Endothelial cell of umbilical vein (primary cell): ENCODE measurements at regions not wholly inside any gene's neighbourhood (a gene's known extent, or its start where the extent isn't known, plus 50 kb on each side); places are given as distances from the start of the nearest gene placed in this dataset.
"Not testable (repeated sequence)": the region's sequence is repeated elsewhere in the genome, so short reads cannot be mapped to it uniquely, and the experiment has no call there.

Experiments
- BruUV-seq: library from RNA; stranded (reverse); fragments of 400-500 nt; replicated peaks from 2 replicates; lab custom pipeline; 2021; lab: Mats Ljungman, UMichigan
- CTCF ChIA-PET: fragments of 300-600, 350-600 bp; sonication (Branson Sonifier 250); formaldehyde crosslinking; loops from one replicate; lab custom pipeline; 2021; ENCODE audit warnings: antibody characterized with exemption, inconsistent platforms; lab: Charles Lee
- POLR2A ChIA-PET: fragments of 300-600, 350-600 bp; sonication (Branson Sonifier 250); formaldehyde crosslinking; loops from one replicate; lab custom pipeline; 2021; ENCODE audit warnings: antibody characterized with exemption, inconsistent platforms; lab: Charles Lee
- DNase-seq: peaks from one replicate; pipeline ENCODE4 v3.0.0-alpha.2; 2011; ENCODE audit warnings: low read depth, low spot score
- FAIRE-seq: peaks from 2 replicates; lab custom pipeline; 2011; peaks lifted over from hg19 to GRCh38; lab: Jason Lieb, UNC
- H2AFZ ChIP-seq: 2 replicates; pipeline ENCODE4 v1.6.0; 2012; ENCODE audit warnings: low read depth, low read length, control low read depth, inconsistent platforms
- H3K27ac ChIP-seq: 2 replicates; pipeline ENCODE4 v1.5.1; 2011; ENCODE audit warnings: low read depth, mild to moderate bottlenecking, control low read depth, low read length, moderate library complexity; ENCODE audit not compliant: insufficient read depth
- H3K27me3 ChIP-seq, 2 experiments: 2 replicates each; pipeline versions ENCODE4 v1.6.0 to v1.6.1; 2011; ENCODE audit warnings: low read length in 2 of 2, mixed read lengths in 1 of 2; ENCODE audit not compliant: control insufficient read depth in 2 of 2, insufficient read depth in 2 of 2
- H3K36me3 ChIP-seq, 2 experiments: 2 replicates in 1 of 2; 3 replicates in 1 of 2; pipeline ENCODE4 v1.5.1; 2011; ENCODE audit warnings: low read length in 2 of 2, mild to moderate bottlenecking in 1 of 2, moderate library complexity in 1 of 2; ENCODE audit not compliant: control insufficient read depth in 2 of 2, insufficient read depth in 2 of 2; ENCODE audit errors: extremely low read depth in 1 of 2
- H3K4me1 ChIP-seq: 3 replicates; pipeline ENCODE4 v1.5.1; 2011; ENCODE audit warnings: mild to moderate bottlenecking, low read length; ENCODE audit not compliant: control insufficient read depth, insufficient read depth; ENCODE audit errors: extremely low read depth
- H3K4me2 ChIP-seq: 2 replicates; pipeline ENCODE4 v1.6.1; 2011; ENCODE audit warnings: low read length, control low read depth, mixed read lengths; ENCODE audit not compliant: insufficient read depth
- H3K4me3 ChIP-seq, 3 experiments: fragments of 200-600 bp in 1 of 3; sonication (generic), shearing (Covaris generic) in 1 of 3; replicated peaks in 1 of 3; 2 replicates each; pipeline ENCODE4 v1.5.1; 2011 to 2016; ENCODE audit warnings: control low read depth in 3 of 3, low read length in 3 of 3, mild to moderate bottlenecking in 2 of 3, inconsistent platforms in 1 of 3, low read depth in 1 of 3, moderate library complexity in 1 of 3; ENCODE audit not compliant: insufficient read depth in 1 of 3
- H3K79me2 ChIP-seq: 2 replicates; pipeline ENCODE4 v1.6.0; 2012; ENCODE audit warnings: low read length, inconsistent platforms; ENCODE audit not compliant: control insufficient read depth, insufficient read depth
- H3K9ac ChIP-seq: replicated peaks from 2 replicates; pipeline ENCODE3; 2011; ENCODE audit warnings: low read length, control low read depth; ENCODE audit not compliant: insufficient read depth; ENCODE audit errors: extremely low read depth
- H3K9me1 ChIP-seq: replicated peaks from 3 replicates; pipeline ENCODE4 v1.6.0; 2011; ENCODE audit warnings: mild to moderate bottlenecking, low read length; ENCODE audit not compliant: control insufficient read depth, insufficient read depth; ENCODE audit errors: extremely low read depth
- H3K9me3 ChIP-seq: replicated peaks from 2 replicates; pipeline ENCODE4 v1.5.1; 2012; ENCODE audit warnings: low read length, inconsistent platforms; ENCODE audit not compliant: control insufficient read depth, insufficient read depth
- H4K20me1 ChIP-seq: replicated peaks from 2 replicates; pipeline ENCODE3; 2011; ENCODE audit warnings: mild to moderate bottlenecking, low read length; ENCODE audit not compliant: control insufficient read depth, insufficient read depth; ENCODE audit errors: extremely low read depth
- FOS ChIP-seq: IDR thresholded peaks from 2 replicates; pipeline ENCODE4 v1.6.1; 2011; ENCODE audit warnings: mild to moderate bottlenecking, low read length, moderate library complexity, borderline replicate concordance; ENCODE audit not compliant: insufficient read depth
- GATA2 ChIP-seq: IDR thresholded peaks from 2 replicates; pipeline ENCODE4 v1.7.0; 2011; ENCODE audit warnings: low read depth, mild to moderate bottlenecking, moderate library complexity, mixed read lengths, low read length; ENCODE audit not compliant: insufficient read length, insufficient read depth
- JUN ChIP-seq: IDR thresholded peaks from 2 replicates; pipeline ENCODE4 v1.6.1; 2011; ENCODE audit warnings: borderline replicate concordance, low read depth; ENCODE audit not compliant: insufficient read length, insufficient read depth
- POLR2AphosphoS5 ChIP-seq: IDR thresholded peaks from 2 replicates; pipeline ENCODE4 v1.6.1; 2012; ENCODE audit warnings: low read depth, mild to moderate bottlenecking, control low read depth, low read length, moderate library complexity; ENCODE audit not compliant: insufficient read depth
- dilution Hi-C: fragments of 300-500 bp; cut with MboI; formaldehyde crosslinking; loops from one replicate; pipeline ENCODE4 v1.15.0; 2019; ENCODE audit warnings: low sequenced_read_pairs; ENCODE audit not compliant: extremely low pct_ligation_motif_present
- intact Hi-C: fragments of 100-400 bp; cut with micrococcal nuclease; formaldehyde crosslinking; loops from one replicate; pipeline ENCODE4 v1.10.0; 2022
- TF ChIP-seq, protein P1 (sequence below): IDR thresholded peaks from 2 replicates; pipeline ENCODE4 v1.6.1; 2011; ENCODE audit not compliant: insufficient read depth, insufficient read length

DNA sequence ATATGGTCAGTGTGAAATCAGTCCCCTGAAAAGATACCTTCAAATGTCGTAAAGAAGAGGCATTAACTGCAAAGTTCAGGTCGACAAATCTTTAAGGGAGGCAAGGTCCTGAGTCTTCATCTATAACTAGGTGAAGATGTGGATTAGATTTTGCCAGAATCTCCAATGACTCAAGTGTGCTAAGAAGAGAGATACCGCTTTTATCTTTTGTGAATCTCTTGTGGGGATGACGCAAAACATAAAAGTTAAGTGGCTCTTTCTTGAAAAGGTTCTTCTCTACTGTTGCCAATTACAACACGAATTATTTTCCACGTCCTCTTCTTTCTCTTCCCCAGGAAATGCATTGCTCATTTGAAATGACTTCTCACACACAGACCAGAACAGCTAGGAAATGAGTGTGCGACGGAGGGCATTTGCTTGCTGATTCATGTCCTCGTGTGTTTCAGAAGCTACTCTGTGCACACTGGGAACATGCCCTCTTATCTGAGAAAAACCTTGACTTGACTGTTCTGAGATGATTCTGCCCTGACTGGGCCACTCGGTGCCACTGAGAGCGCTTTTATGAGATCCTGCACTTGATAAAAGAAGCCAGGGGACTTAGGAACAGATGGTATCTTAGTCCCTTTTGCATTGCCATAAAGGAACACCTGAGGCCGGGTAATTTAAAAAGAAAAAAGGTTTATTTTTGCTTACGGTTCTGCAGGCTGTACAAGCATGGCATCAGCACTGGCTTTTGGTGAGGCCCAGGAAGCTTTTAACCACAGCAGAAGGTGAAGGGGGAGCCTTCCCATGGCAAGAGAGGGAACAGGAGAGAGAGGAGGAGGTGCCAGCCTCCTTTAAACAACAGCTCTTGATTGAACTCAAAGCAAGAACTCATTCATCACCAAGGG, 169.5 kb upstream of the PFKP start:
- Histone ChIP-seq H3K27ac (peak overlapping the region; percentile 81), H3K79me2 (no peaks in the 10 kb centered on the region), H3K27me3 (no peaks in the 10 kb centered on the region), H3K4me2 (peak overlapping the region; percentile 26), H3K9me3 (no peaks in the 10 kb centered on the region), H3K9me1 (no peaks in the 10 kb centered on the region), H3K4me3 (no peak overlapping the region), H4K20me1 (no peaks in the 10 kb centered on the region), H3K4me1 (peaks cover 15% of the 10 kb centered on the region), H2AFZ (peak overlapping the region; percentile 50), H3K9ac (peak overlapping the region; percentile 14), H3K36me3 (no peaks in the 10 kb centered on the region)
- POLR2A ChIA-PET, result no interaction called here
- no TSS peak for BruUV-seq
- CTCF ChIA-PET, result interaction anchor here (1.0 to 1.5 kb wide), 7 partner anchors 18 to 88 kb away, joined by 3 to 7 read pairs (median 4); no protein-coding TSS in a partner anchor
- dilution Hi-C loops (no loop called here), intact Hi-C loops (loop anchor here (1.0 to 2.0 kb wide), 2 partner anchors 16 to 27 kb away; no protein-coding TSS in a partner anchor)
- peak; percentile 99 for TF ChIP-seq FOS
- TF ChIP-seq JUN, result peak; percentile 81
- peak; percentile 65 for TF ChIP-seq POLR2AphosphoS5
- TF ChIP-seq GATA2, result peak; percentile 96
- TF ChIP-seq, protein P1, sequence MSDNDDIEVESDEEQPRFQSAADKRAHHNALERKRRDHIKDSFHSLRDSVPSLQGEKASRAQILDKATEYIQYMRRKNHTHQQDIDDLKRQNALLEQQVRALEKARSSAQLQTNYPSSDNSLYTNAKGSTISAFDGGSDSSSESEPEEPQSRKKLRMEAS, result no peak
- DNase-seq (peak; percentile 94), FAIRE-seq (peak; percentile 97)

GRCh38 chr10:2896334-2896733, 171.0 kb upstream of the PFKP start:
- H3K27me3 ChIP-seq, H3K9me1 ChIP-seq, H4K20me1 ChIP-seq, DNase-seq, H3K36me3 ChIP-seq, H3K79me2 ChIP-seq, H2AFZ ChIP-seq, BruUV-seq, H3K9ac ChIP-seq, H3K4me3 ChIP-seq, H3K4me2 ChIP-seq, FAIRE-seq, dilution Hi-C loops, POLR2A ChIA-PET, H3K27ac ChIP-seq, H3K9me3 ChIP-seq: not testable (repeated sequence)
- peaks cover 15% of the 10 kb centered on the region for H3K4me1 ChIP-seq
- CTCF ChIA-PET, result interaction anchor here (0.6 kb wide), 1 partner anchor 22 kb away, joined by 3 read pairs; no protein-coding TSS in a partner anchor
- intact Hi-C loops, result loop anchor here (2.0 kb wide), 1 partner anchor 28 kb away; no protein-coding TSS in a partner anchor
